ENCODE measurements at regions not wholly inside any gene's neighbourhood (a gene's known extent, or its start where the extent isn't known, plus 50 kb on each side); places are given as distances from the start of the nearest gene placed in this dataset.
A peak's percentile ranks its signal among the peaks of the same experiment; 100 is the strongest.

DNA sequence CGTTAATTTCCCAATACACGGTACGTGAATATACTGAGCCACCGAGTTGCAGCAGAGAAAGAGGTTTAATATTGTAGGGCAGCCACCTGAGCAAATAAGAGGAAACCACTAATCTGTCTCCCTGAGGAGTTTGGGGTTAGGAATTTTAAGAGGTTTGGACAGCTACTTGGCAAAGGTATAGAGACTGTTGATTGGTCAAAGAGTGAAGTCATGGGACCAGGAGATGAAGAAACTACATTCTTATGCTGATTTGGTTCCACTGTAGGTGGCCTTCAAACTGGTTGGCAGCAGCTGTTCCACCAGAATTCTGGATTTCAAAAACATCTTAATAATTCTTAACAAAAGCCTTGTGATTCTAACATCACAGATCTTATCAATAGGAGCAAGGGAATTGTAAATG lies 485.4 kb upstream of the PRMT6 start:
- TF ChIP-seq, protein P1, sequence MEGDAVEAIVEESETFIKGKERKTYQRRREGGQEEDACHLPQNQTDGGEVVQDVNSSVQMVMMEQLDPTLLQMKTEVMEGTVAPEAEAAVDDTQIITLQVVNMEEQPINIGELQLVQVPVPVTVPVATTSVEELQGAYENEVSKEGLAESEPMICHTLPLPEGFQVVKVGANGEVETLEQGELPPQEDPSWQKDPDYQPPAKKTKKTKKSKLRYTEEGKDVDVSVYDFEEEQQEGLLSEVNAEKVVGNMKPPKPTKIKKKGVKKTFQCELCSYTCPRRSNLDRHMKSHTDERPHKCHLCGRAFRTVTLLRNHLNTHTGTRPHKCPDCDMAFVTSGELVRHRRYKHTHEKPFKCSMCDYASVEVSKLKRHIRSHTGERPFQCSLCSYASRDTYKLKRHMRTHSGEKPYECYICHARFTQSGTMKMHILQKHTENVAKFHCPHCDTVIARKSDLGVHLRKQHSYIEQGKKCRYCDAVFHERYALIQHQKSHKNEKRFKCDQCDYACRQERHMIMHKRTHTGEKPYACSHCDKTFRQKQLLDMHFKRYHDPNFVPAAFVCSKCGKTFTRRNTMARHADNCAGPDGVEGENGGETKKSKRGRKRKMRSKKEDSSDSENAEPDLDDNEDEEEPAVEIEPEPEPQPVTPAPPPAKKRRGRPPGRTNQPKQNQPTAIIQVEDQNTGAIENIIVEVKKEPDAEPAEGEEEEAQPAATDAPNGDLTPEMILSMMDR (IDR thresholded peaks at IDR 0.05; ENCODE audit: insufficient read depth, low read length) = no peak
- peak; percentile 2 for DNase-seq (ENCODE audit: low read depth)

DNA sequence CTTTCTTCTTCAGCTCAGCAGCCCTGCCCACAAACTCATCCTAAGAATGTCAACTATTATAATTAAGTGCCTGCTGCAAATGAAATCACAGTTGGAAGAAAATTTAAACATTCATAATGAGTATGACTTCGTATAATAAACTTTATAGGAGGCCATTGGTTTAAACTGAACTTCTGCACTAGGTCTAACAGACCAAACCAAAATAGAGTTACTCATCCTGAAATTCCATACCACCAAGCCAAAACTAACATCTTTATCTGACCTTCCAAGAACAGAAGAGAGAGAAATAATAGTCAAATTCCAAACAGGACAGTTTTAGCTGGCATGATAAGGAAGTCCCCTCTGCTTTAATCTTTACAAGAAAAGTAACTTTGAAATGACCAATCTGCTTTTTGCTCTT lies 472.4 kb upstream of the PRMT6 start:
- no peak overlapping the region for H3K4me3 ChIP-seq (ENCODE audit: low read depth, low read length)
- TF ChIP-seq, protein P1 (IDR thresholded peaks at IDR 0.05; ENCODE audit: insufficient read depth, low read length) = no peak
- peak; percentile 57 for DNase-seq (ENCODE audit: low read depth)

More for the DNA sequence above, 485.4 kb upstream of the PRMT6 start:
- H3K4me3 ChIP-seq (ENCODE audit: low read depth, low read length) = no peak overlapping the region

DNA sequence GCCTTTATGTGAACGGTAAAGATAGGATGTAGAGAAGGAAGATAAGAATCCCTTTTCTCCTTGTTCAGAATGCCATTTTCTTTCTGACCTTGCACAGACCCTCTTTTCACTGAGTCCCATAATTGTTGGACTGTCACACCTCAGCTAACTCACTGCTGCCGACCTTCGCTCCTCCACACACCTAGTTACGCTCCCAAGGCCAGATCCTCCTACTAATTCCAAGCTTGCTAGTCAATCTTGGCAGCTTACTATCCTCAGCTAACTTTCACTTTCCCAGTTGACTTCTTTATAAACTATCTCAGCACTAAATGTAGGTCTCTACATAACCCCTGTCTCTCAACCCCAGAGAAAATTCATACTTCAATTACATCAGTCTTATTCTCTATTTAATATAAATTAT lies 471.8 kb upstream of the PRMT6 start:
- peak; percentile 11 for DNase-seq (ENCODE audit: low read depth)
- no peak overlapping the region for H3K4me3 ChIP-seq (ENCODE audit: low read depth, low read length)
- TF ChIP-seq, protein P1 (IDR thresholded peaks at IDR 0.05; ENCODE audit: insufficient read depth, low read length) = no peak

DNA sequence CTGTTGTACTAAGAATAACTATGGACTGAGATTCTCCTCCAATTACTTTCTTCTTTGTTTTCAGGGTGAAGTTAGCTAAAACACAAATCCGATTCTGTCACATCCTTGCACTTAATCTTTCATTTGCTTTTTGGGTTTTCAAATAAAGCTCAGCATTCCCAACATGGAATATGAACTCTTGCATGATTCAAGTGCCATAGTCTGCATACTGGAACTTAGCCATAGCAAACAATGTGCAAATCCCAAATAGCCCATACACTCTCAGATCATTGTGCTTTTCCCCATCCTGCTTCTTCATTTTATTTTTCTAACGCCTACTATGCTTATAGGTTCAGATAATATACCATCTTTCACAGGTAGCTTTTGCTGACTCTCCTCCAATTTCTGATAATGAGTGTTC lies 455.8 kb upstream of the PRMT6 start:
- TF ChIP-seq, protein P1 (IDR thresholded peaks at IDR 0.05; ENCODE audit: insufficient read depth, low read length) = no peak
- H3K4me3 ChIP-seq (ENCODE audit: low read depth, low read length) = no peak overlapping the region
- DNase-seq (ENCODE audit: low read depth) = peak; percentile 29

DNA sequence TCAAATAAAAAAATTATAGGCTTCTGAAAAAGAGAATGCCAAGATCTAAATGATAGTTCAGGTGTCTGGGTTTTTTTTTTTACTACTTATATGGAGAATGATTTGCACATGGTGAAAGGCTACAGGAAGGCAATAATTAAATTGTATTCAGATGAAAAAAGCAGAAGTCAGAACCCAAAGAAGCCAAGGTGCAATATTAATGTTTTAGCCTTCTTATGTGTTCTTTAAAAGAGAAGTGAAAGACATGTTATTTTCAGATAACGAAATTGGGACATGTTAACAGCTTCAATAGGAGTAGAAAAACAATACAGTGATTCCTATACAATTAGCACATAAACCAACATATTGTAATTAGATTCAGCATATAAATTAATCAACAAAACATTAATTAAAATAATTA lies 452.9 kb upstream of the PRMT6 start:
- H3K4me3 ChIP-seq (ENCODE audit: low read depth, low read length) = no peak overlapping the region
- TF ChIP-seq, protein P1 (IDR thresholded peaks at IDR 0.05; ENCODE audit: insufficient read depth, low read length) = no peak
- no peak for DNase-seq (ENCODE audit: low read depth)

DNA sequence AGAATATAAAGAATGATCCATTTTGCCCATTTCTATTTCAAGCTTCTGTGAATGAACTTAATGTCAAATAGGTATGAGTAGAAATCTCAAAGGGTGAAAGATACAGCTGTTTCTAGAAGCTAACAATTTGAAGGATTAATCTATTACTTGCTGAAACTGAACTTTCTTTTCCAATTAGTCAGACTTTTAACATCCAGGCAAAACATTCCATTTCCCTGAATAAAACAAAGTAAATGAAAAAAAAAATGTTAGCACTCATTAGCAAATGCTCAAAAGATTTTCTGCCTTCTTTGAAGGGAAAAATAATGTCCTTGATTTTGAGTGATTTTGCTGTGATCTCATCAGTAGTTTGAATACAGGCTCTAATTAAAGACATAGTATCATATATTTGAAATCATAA lies 447.6 kb upstream of the PRMT6 start:
- no peak overlapping the region for H3K4me3 ChIP-seq (ENCODE audit: low read depth, low read length)
- TF ChIP-seq, protein P1 (IDR thresholded peaks at IDR 0.05; ENCODE audit: insufficient read depth, low read length) = no peak
- DNase-seq (ENCODE audit: low read depth) = no peak

DNA sequence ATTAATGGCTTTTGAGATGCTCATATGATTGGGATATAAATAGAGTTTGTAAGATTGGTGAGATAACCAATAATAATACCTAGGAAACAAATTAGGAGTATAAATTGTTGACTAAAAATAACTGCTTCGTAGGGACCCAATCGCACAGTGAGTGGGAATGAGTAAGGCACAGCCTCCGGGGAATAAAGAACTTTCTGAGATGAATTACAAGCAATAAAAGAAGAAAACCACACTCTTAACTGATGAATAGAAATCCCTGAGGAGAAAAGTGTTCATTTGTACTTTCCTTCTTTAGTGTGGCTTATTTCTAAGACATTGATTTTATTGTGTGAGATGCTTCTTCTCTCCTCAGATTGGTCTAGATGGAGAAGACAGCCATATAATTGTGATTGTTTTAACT lies 443.4 kb upstream of the PRMT6 start:
- DNase-seq (ENCODE audit: low read depth) = no peak
- no peak overlapping the region for H3K4me3 ChIP-seq (ENCODE audit: low read depth, low read length)
- TF ChIP-seq, protein P1 (IDR thresholded peaks at IDR 0.05; ENCODE audit: insufficient read depth, low read length) = no peak

Measured in fibroblast of the aortic adventitia (primary cell).